Iris pigment epithelial cell (primary cell): ENCODE measurements at regions not wholly inside any gene's neighbourhood (a gene's known extent, or its start where the extent isn't known, plus 50 kb on each side); places are given as distances from the start of the nearest gene placed in this dataset.
"Not testable (repeated sequence)": the region's sequence is repeated elsewhere in the genome, so short reads cannot be mapped to it uniquely, and the experiment has no call there.

Experiments used
- DNase-seq: peaks from one replicate; pipeline ENCODE4 v3.0.0-alpha.2; 2011; ENCODE audit warnings: low read depth

DNA sequence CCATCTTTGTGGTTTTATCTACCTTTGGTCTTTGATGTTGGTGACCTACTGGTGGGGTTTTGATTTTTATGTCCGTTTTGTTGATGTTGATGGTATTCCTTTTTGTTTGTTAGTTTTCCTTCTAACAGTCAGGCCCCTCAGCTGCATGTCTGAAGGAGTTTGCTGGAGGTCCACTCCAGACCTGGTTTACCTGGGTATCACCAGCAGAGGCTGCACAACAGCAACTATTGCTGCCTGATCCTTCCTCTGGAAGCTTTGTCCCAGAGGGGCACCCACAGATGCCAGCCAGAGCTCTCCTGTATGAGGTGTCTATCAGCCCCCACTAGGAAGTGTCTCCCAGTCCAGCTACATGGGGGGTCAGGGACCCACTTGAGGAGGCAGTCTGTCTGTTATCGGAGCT is 199.3 kb upstream of the WDFY3 start:
- DNase-seq, result no peak

DNA sequence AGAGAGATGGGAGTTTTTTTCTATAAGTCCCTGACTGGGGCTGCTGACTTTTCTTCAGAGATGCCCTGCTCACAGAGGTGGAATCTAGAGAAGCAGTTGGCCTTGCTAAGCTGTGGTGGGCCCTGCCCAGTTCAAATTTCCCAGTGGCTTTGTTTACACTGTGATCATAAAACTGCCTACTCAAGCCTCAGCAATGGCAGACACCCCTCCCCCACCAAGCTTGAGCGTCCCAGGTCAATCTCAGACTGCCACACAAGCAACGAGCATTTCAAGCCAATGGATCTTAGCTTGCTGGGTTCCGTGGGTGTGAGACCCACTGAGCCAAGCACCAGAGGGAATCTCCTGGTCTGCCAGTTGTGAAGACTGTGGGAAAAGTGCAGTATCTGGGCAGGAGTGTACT is 199.8 kb upstream of the WDFY3 start:
- DNase-seq, result no peak

- no peak for DNase-seq
Observed at GRCh38 chr4:85168234-85168834, 201.8 kb upstream of the WDFY3 start.

DNA sequence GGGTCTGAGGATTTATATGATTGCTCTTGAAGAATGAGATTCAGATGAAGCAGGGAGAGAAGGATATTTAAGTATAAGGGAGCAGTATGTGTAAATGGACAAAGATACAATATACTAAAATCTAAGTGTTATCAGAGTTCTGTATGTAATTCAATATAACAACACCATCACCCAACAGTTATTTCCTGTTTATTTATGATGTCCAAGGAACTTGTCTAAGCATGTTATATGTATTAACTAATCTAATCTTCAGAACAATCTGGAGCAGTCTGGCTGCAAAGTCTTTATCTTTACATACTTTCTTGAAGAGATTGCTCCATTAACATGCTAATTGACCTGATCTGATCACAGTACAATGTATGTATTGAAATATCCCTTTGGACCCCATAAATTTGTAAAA is 203.8 kb upstream of the WDFY3 start:
- peak; percentile 41 for DNase-seq

GRCh38 chr4:85175190-85175589 is 208.7 kb upstream of the WDFY3 start:
- no peak for DNase-seq

DNA sequence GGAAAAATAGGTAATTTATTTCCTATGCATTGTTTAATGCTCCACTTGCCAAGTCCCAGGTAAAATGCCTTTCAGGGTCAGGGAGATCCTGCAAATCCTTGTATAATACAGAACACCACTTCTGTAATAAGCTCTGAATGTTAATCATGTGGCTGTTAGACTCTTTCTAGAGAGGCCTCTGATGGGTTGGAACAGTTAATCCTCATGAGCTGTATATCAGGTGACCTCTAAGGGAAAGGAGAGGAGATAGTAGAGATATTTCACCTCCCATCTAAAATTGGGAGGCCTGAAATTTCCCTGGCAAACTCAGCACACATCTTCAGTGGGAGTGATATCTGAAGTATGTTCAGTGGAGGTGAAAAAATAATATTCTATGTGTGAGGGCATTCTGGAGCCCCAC is 210.6 kb upstream of the WDFY3 start:
- DNase-seq, result peak; percentile 15

DNA sequence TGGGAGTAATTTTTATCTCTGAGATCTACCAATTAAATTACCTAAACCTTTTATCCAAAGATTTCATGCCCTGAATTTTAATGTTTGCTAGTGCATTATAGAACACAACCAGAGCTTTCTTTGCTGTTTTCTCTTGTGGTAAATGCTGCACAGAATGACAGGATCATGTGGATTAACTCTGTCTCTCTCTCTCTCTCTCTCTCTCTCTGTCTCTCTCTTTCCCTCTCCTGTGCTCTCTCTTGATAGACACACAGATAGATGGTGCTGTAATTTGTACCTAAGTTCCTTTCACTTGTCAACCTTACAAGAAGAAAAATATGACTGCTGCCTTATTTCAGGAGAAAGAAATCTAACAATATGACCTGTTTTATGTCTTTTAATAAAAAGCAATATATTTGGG is 211.2 kb upstream of the WDFY3 start:
- DNase-seq, result no peak

DNA sequence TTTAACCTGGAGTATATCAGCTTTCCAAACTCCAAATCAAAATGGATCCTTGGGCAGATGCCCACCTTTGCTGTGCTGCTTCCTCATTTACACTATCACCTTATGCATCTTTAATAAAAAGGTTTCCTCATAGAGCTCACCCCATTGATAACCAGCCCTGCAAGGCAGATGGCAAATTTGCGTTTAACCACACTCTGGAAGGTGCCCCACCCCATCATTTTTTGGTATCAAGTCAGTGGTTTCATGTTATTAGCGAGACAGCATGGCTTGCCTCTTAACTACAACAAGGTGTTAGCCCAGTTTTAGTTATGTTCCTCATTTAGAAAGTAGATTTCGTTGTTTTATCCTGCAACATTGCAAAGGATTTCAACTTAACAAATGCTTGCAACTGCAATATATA is 214.0 kb upstream of the WDFY3 start:
- no peak for DNase-seq

DNA sequence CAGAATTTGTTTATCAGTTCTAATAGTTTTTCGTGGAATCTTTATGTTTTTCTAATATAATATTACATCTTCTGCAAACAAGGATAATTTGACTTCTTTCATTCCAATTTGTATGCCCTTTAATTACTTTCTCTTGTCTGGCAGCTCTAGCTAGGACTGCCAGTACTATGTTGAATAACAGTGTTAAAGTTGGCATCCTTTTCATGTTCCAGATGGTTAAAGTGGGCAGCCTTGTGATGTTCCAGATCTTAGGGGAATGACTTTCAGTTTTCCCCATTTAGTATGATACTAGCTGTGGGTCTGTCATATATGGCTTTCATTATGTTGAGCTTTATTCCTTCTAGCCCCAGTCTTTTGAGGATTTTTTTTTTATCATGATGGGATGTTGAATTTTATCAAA is 220.6 kb upstream of the WDFY3 start:
- DNase-seq, result no peak

DNA sequence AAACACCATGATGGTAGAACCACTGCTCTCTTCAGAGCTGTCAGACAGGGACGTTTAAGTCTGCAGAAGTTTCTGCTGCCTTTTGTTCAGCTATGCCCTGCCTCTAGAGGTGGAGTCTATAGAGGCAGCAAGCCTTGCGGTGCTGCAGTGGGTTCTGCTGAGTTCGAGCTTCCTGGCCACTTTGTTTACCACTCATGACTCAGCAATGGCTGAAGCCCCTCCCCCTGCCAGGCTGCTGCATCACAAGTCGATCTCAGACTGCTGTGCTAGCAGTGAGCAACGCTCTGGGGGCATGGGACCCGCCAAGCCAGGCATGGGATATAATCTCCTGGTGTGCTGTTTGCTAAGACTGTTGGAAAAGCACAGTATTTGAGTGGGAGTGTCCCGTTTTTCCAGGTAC is 229.5 kb upstream of the WDFY3 start:
- not testable (repeated sequence) for DNase-seq

DNA sequence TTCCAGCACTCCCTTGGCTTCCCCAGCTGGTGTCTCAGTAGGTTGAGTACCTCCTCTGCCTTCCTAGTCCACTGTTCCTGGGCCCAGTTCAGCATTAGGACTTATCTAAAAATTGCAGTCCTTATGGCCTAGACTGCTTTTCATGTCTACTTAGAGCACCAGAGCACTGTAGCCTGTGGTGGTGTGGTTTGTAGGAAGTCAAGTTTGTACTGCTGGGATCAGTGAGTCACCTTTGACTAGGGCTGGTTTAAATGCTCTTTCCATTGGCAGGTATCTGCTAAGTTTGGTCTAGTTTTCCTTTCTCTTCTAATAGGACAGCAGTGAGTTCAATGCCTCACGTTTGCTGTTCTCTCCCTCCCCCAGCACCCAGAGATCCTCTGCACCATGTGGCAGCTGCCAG is 233.6 kb upstream of the WDFY3 start:
- DNase-seq, result peak; percentile 50

DNA sequence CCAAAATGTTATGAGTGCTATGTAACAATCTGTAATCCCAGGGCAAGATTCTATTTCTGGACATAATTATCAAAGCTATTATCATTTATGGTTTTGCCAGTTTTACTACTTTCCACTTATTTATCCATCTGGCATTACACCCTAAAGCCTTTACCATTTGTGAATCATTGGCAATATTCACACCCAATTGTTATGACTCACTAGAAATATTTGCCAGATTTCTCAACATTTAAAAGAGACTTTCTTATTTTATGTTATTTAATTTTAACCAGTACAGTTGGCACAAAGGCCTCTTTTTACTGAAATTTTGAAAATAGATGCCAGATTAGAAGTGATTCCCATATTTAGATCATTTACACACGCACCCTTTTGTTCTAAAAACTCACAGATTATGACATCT is 242.7 kb upstream of the WDFY3 start:
- DNase-seq, result peak; percentile 3

- DNase-seq, result peak; percentile 8
Observed at GRCh38 chr4:85210353-85210752, 243.9 kb upstream of the WDFY3 start.

- DNase-seq, result not testable (repeated sequence)
Observed at GRCh38 chr4:85216571-85216970, 250.1 kb upstream of the WDFY3 start.

DNA sequence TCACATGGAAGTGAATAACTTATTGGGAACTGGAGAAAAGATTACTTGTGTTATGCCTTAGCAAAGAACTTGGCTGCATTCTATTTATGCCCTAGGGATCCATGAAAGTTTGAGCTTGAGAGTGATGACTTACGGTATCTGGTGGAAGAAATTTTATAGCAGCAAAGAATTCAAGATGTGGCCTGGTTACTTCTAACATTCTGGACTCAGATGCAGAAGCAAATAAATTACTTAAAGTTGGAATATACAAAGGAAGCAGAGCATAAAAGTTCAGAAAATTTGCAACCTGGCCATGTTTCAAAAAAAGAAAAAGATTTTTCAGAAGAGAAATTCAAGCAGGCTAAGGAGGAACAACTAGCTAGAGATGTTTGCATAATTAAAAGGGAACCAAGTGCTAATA is 252.3 kb upstream of the WDFY3 start:
- no peak for DNase-seq

- no peak for DNase-seq
Observed at GRCh38 chr4:85221606-85222005, 253.3 kb upstream of the ARHGAP24 start.

DNA sequence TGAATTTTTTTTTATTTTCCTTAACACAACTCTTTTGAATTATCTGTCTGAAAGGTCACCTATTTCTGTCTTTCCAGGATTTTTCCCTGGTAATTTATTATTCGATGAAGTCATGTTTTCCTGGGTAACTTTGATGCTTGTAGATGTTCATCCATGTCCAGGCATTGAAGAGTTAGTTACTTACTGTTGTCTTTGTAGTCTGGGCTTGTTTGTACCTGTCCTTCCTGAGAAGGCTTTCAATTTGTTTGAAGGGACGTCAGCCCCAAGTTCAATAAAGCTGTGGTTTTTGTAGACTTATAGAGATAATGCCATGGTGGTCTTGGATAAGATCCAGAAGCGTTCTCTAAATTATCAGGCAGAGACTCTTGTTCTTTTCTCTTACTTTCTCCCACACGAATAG is 252.4 kb upstream of the ARHGAP24 start:
- DNase-seq, result no peak

DNA sequence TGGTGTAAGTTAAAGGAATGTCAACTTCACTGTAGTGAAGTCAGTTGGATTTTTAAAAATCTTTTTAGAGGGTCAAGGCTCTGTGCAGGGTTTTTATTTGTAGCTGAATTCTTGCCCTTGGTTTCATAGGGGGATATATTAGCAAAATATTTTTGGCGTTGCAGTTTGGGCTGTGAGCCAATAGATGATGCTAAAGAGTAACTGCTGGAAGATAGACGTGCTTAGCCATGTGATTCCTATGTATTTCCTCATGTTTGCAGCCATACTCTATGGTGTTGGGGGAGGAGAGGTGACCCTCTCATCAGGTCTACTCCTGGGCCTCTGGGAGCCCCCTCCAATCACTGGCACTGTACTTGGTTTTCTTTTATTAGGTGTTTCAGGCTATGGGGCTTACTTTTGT is 246.7 kb upstream of the ARHGAP24 start:
- DNase-seq, result peak; percentile 3

DNA sequence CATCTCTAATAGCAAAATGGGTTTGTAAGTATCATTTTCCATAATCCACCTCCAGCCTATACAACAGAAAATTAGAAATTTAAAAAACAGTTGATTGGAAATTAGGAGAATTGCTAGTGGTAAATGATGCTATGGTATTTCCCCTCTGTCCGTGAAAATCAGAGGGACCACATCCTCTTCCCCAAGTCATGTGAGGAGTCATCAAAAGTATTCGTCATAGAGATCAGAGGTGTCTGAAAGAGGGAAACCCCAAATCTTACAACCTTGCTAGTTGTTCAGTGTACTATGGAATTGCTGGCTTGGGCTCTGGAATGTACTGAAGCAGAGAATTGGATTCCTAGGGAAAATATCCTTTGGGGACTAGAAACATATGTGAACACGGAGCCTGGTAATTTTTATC is 241.4 kb upstream of the ARHGAP24 start:
- no peak for DNase-seq

DNA sequence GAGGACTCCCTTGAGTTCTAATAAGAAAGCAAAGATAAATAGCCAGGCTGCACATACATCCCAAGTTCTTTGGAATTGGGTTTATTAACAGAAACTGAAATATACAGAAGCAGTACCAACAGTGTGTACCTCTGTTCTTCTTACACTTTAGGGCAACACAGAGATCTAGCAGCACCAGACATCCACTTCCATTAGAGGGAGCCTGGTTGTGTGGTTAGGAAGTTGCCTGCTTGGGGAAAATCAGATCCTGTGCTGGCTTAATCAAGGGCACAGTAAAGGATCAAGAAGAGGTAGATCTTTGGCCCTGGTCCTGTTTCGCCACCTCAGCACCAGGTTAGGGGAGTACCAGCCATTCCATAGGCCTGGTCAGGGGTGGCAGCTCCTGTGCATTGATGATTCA is 231.1 kb upstream of the ARHGAP24 start:
- DNase-seq, result peak; percentile 8

DNA sequence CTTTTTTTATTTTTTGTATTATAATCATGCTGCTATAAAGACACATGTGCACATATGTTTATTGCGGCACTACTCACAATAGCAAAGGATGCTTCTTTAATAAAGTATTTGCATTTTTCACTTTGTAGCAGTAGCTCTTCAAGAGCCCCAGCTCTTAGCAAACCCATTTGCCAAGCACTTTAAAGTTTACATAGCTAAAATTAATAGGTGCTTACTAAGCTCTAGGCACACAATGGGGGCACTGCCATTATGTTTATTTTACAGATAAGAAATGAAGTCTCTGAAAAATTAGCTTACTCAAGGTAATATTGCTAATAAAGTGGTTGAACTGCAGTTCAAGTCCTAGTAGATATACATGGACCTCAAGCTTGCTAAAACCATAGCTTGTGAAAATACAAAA is 230.3 kb upstream of the ARHGAP24 start:
- DNase-seq, result no peak

- DNase-seq, result no peak
Observed at GRCh38 chr4:85246055-85246454, 228.9 kb upstream of the ARHGAP24 start.

GRCh38 chr4:85250852-85251251 is 224.1 kb upstream of the ARHGAP24 start:
- no peak for DNase-seq

- no peak for DNase-seq
Observed at GRCh38 chr4:85257817-85258370, 217.1 kb upstream of the ARHGAP24 start.

DNA sequence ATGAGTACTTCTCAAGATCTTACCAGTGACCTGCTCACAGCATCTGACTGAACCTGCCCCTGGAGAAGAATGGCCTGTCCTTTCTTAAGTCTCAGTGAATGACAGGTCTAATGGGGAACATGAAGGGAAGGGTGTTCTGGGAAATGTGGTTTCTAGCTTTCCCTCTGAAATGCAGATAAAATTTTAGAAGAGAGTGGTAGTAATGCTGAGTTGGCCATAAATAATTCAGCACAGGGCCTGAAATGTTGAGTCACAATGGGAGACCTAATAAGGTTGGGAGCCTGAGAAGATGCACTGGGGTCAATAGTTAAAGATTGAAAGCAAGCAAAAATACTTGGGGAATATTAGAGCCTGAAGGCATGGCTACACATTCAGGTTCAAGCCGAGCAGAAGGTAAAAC is 214.9 kb upstream of the ARHGAP24 start:
- no peak for DNase-seq
